GM21528 (cell line): ENCODE measurements at regions not wholly inside any gene's neighbourhood (a gene's known extent, or its start where the extent isn't known, plus 50 kb on each side); places are given as distances from the start of the nearest gene placed in this dataset.
A peak's percentile ranks its signal among the peaks of the same experiment; 100 is the strongest.

ENCODE experiments used
- ATAC-seq: cut with Tn5 transposase; IDR thresholded peaks from one replicate; pipeline ENCODE4 v1.9.1; 2021; ENCODE audit warnings: mild to moderate bottlenecking, moderate library complexity; ENCODE audit not compliant: unreplicated experiment, low FRiP score

DNA sequence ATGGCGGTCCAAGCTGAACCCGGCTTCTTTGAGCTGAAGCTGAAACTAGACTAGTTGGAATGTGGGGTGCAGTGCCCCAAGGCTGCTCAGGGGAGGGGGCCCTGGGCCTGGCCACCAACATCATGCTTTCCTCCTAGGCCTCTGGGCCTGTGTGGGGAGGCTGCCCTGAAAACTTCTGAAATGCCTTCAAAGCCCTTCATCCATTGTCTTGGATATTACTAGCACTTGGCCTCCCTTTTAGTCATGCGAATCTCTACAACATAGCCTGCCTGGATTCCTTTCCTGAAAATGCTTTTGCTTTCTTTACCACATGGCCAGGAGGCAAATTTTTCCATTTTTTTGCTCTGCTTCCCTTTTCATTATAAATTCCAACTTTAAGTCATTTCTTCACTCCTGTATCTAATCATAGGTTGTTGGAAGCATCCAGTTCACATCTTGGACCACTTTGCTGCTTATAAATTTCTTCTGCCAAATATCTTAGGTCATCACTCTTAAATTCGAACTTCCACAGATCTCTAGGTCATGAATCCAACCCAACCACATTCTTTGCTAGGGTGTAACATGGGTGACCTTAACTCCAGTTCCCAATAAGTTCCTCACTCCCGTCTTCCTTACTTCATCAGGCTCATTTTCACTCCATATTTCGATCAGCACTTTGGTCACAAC lies 103.4 kb downstream of the DDIT4L start:
- no peak for ATAC-seq

DNA sequence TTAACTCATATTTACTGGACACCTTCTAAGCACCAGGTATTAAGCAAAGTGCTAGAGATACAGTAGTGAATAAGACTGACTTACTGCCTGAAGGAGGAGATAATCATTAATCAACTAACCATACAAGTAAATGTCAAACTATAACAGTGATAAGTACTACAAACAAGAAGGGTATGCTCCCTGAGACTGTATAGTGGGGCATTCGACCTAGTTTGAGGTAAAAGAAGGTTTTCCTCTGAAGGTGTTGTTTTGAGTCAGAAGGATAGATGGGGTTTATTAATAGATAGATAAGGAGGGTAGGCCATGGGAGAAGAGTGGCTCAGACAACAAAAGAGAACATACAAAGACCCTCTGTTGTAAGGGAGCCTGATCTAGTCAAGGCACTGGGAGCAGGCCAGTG lies 105.4 kb downstream of the DDIT4L start:
- no peak for ATAC-seq

- ATAC-seq: no peak
Measured at GRCh38 chr4:100083289-100083688, 107.0 kb downstream of the DDIT4L start.

GRCh38 chr4:100082852-100083251 lies 107.4 kb downstream of the DDIT4L start:
- no peak for ATAC-seq

DNA sequence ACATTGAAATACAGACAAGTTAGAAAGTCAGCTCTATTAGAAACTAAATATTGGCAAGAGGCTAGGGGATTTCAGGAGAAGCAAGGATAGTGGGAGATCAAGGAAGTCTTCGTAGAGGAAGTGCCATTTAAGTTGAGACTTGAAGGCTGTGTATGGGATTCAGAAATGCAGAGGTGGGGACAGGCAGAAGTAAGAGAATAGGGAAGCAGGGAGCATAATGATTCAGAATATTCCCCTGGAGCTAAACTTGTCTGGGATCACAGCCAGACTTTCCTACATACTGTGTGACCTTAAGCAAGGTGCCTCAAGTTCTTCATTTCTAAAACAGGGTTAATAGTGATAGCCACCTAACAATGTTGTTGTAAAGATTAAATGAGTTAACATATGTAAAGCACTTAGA lies 108.8 kb downstream of the DDIT4L start:
- ATAC-seq: no peak

DNA sequence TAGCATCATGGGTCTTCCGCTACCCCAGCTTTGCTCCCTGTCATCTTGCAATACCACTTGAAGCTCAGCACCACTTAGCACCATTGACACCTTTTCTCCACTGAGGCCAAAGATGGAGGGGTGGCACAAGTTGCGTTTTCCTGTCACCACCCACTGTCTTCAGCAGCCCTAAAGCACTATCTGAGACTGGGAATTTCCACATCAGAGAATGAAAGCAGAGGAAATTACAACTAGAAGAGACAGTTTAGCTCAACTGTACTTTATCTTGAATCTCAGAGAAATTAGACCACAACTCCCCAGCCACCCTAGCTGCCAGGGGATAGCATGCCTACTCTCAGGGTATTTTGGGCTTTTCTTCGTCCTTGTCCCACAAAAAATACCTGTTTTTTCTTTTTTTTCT lies 111.0 kb downstream of the DDIT4L start:
- no peak for ATAC-seq

GRCh38 chr4:100076753-100077152 lies 113.5 kb downstream of the DDIT4L start:
- ATAC-seq: no peak

DNA sequence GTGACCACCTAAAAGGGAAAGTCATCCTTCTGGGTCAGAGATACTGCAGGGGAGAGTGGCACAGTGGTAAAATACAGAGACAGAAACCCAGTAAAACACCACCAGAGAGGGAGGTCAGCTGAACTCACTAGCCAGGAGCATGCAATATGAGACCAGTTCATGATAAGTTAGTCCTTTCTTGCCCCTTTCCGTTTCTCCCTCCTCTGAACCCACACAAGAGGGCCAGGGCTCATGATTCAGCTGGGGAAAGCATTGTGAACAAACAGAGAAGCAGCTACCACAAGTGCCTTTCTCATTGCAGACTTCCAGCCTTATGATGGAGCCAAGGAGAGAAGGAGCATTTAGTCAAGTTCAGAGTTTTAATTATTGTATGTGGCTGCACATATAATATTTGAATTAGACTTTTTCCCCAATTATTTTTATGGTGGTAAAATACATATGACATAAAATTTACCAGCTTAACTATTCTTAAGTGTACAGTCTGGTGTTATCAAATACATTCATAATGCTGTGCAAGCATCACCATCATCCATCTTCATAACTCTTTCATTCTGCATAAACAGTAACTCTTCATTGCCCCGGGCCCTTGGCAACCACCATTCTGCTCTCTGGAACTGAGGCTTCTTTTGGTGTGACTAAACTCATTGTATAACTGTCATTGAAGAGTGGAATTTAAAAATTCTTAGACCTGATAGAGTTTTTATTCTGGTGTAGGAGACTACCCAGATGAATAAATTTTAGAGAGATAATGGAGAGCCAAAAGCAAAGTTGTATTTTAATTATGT lies 114.6 kb downstream of the DDIT4L start:
- no peak for ATAC-seq

GRCh38 chr4:100075056-100075455 lies 115.2 kb downstream of the DDIT4L start:
- ATAC-seq: no peak

GRCh38 chr4:100071506-100071905 lies 118.8 kb downstream of the DDIT4L start:
- no peak for ATAC-seq

DNA sequence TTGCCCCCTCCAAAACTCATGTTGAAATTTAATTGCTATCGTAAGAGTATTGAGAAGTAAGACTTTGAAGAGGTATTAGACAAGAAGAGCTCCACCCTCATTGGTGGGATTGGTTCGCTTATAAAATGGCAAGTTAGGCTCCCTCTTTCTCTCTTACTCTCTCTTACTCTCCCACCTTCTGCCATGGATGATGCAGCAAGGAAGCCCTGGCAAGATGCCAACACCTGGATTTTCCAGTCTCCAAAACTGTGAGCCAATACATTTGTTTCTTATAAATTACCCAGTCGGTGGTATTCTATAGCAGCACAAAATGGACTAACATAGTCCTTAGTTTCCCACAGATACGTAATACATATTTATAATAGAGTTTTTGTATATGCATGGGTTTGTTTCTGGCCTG lies 119.4 kb downstream of the DDIT4L start:
- no peak for ATAC-seq

DNA sequence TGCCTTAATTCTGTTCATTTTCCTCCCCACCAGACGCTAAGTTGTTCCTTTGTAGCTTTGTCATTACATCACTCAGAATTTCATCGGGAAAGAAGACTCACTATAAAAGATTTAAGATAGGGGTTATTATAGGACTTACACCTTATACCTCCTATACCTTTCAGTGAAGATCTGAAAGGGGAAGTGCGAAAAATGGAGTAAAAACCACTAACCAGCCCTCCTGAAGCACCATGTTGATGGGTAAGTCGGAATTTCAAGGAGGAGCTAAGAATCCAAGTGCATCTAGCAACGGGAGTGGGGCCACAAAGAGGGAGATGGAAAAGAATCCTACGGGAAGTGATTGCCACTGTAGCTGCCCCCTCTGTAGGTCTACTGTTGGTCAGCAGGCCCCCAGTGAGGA lies 119.1 kb upstream of the H2AZ1 start:
- no peak for ATAC-seq

GRCh38 chr4:100067255-100067654 lies 117.2 kb upstream of the H2AZ1 start:
- ATAC-seq: no peak

DNA sequence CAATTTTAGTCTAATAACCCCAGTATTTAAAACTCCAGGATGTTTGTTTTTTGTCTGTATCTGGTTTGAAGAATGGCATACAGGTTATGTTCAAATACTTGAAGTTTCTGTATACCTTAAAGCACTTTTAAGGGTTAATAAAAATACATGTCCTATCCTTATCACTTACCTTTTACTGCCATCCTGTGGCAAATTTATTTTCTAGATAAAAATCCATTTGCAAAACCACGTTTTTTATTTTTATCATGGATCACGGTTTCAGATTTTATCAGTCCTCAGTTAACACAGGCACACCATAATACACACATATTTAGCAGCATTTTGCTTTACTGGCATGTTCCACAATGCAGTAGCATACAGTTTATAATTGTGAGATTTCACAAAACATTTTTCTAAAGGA lies 113.3 kb upstream of the H2AZ1 start:
- ATAC-seq: no peak

DNA sequence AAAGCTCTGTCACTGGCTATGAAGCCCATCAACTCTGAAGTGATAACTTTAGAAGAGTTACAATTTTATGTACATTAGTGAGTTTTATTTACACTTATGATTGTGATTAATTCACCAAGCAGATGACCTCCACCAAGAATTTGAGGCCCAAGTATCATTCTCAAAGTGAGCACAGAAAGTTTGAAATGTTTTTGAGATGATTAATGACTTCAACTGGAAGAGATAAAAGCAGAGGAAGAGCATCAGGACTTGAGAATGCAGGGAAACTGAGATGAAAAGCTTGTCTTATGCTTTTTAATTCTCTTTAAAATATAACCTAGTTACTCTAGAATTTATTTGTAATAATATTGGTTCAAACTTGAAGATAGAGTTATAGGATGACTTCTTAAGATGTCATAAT lies 112.8 kb upstream of the H2AZ1 start:
- no peak for ATAC-seq

GRCh38 chr4:100061835-100062234 lies 111.8 kb upstream of the H2AZ1 start:
- no peak for ATAC-seq

DNA sequence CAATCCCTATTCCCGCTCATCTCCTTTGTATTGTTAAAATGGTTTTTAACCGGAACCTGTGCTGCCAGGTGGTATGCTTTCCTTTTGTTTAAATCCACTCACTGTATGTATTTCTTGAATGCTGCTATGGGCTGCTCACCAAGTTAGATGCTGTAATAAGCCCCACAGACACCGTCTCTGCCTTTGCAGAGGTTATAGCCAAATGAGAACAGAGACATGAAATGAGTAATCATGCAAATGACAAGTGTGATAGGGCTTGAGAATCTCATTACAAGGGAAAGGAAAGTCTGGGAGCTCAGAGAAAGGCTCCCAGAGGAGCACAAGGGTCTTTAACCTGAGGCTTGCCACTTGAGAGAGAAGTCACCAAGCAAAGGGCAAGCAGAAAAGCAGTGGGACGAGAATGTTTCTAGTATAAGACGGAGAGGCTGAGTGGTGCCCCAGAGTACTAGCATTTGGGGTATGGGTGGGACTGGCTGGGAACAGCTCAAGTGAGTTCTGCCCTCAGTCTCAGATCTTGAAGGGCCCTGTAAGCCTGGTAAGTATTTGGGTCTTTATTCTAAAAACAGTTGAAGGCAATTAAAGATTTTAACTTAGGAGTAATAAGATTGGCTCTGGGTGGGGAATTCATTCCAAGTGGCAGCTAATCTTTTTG lies 110.8 kb upstream of the H2AZ1 start:
- peak; percentile 59 for ATAC-seq

DNA sequence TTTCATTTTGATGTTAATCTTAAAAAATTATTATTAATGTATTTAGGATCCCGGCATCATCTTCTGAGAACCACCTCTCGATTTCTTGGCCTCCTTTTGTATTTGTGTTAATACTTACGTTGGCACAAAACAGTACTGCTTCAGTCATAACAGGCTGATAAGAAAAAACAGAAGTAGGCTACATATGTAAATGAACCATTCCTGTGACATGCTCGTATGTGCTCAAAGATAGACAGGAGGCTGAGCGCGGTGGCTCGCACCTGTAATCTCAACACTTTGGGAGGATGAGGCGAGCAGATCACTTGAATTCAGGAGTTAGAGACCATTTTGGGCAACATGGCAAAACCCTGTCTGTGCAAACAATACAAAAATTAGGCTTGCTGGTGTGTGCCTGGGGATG lies 109.4 kb upstream of the H2AZ1 start:
- ATAC-seq: no peak

- no peak for ATAC-seq
Measured at GRCh38 chr4:100056701-100057100, 106.6 kb upstream of the H2AZ1 start.

DNA sequence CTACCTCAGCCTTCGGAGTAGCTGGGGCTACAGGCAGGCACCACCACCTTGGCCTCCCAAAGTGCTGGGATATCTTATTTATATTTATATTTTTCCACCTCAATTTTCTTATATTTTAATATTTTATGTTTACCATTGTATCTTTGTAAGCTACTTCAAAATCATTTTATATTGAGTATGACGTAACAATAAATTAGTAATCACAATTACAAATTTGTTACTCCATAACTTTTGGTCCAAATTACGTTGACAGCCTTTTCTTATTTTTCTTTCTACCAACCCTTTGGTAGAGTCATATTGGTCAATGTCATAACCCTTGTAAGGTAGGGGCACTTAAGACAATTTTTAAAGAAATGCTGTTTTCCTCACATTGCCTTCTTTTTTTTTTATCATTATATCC lies 104.0 kb upstream of the H2AZ1 start:
- no peak for ATAC-seq

GRCh38 chr4:100049872-100050271 lies 99.8 kb upstream of the H2AZ1 start:
- ATAC-seq: no peak

DNA sequence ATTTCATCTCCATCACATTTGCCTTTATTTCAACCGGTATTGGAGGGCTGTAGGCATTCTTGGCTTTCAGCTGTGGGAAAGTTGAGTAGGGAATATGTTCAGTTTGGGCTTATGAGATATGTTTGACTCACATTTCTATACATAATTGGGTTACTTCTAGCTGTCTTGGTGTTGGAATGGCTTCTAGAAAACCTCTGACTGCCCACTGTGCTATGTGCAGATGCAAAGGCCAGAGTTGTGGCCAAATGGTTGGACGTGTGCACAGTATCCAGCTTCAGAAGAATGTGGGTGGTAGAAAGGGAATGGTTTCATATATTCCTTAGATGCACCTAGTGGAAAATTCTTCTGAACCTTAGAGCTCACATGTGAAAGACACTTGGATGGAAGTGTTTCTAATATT lies 92.6 kb upstream of the H2AZ1 start:
- no peak for ATAC-seq
